Stimulated activated CD4-positive, alpha-beta T cell treated with anti-CD3 and anti-CD28 coated beads, Interleukin-1b, Interleukin-23, amount 100 ng/mL, for 4 hours (primary cell): ENCODE measurements at regions not wholly inside any gene's neighbourhood (a gene's known extent, or its start where the extent isn't known, plus 50 kb on each side); places are given as distances from the start of the nearest gene placed in this dataset.

Experiments
- DNase-seq, 2 donors: peaks; one replicate each; pipeline ENCODE4 v3.0.0-alpha.2; 2020; ENCODE audit warnings: low read depth in 2 of 2

GRCh38 chr17:72208832-72209231, 88.0 kb downstream of the SOX9 start:
- DNase-seq: no peak

DNA sequence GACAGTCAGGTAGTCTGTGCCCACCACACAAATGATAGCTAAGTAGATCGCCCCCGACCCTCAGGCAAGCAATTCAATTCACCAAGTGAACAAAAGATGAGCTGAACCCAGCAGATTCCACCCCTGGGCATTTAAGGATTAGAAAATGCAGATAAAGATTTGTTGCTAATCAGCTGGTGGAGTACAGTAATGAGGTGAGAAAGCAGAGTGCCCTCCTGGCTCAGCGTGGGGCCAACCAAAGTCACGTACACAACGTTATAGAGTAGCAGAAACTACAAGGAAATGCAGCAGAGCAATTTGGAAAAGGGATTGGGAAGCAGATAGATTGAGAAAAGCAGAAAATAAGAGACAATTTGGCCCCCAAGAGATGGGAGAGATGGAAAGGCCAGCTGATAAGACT, 91.2 kb downstream of the SOX9 start:
- no peak for DNase-seq

DNA sequence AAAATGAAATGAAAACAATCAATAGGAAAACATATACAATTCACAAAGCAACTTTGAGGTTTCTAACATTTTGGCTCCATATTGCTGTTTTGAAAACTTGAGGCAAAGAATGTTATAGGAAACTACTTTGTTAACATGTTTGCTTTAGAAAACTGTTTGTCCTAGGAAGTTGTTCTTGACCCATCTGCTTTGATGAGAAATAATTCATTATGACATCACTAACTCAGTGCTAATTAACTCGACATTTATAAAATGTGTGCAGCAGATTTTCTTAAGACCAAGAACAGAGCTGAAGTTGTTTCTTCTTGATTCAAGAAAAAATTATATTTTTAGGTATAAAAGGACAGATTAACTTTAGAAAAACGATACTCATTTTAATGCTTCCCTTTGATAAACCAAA, 94.7 kb downstream of the SOX9 start:
- DNase-seq: no peak

GRCh38 chr17:72215928-72216327, 95.1 kb downstream of the SOX9 start:
- DNase-seq: no peak

- no peak for DNase-seq
These were observed 98.5 kb downstream of the SOX9 start for GRCh38 chr17:72219137-72219823.

- no peak for DNase-seq
These were observed 99.1 kb downstream of the SOX9 start for GRCh38 chr17:72219824-72220493.

- no peak for DNase-seq
These were observed 102.0 kb downstream of the SOX9 start for GRCh38 chr17:72222661-72223380.

DNA sequence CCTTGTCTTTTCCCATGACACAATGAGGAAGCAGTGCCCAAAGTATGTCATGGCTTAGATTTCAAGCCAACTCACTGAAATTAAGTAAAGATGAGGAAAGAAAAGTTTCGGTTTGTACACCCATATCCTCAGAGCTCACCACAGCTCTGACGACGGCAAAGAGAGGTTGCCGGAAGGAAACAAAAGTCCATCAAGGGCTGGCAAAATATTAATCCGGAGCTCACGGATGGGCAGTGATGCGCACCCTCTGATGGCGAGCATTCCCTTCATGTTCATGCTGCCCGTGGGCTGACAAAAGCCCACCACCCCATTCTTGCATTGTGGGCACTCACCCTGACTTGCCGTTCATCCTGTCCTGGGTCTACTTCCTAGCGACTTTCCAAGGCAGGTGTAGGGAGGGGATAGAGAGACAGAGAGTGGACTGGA, 103.1 kb downstream of the SOX9 start:
- DNase-seq: no peak

DNA sequence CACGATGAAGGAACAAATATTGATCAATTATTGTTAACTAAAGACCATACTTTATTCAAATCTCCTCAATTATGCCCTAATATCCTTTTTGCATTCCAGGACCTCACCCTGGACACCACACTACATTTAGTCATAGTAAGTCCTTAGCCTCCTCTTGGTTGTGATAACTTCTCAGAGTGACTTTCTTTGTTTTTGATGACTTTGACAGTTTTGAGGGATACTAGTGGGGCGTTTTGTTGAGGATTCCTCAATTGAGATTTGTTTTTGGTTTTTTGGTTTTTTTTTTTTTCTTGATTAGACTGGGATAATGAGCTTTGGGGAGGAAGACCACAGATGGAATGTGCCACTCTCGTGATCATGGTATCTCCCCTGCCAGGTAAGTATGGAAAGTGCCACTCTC, 105.5 kb downstream of the SOX9 start:
- DNase-seq: no peak

- no peak for DNase-seq
These were observed 113.2 kb downstream of the SOX9 start for GRCh38 chr17:72233986-72234385.

- no peak for DNase-seq
These were observed 114.2 kb downstream of the SOX9 start for GRCh38 chr17:72234985-72235384.

DNA sequence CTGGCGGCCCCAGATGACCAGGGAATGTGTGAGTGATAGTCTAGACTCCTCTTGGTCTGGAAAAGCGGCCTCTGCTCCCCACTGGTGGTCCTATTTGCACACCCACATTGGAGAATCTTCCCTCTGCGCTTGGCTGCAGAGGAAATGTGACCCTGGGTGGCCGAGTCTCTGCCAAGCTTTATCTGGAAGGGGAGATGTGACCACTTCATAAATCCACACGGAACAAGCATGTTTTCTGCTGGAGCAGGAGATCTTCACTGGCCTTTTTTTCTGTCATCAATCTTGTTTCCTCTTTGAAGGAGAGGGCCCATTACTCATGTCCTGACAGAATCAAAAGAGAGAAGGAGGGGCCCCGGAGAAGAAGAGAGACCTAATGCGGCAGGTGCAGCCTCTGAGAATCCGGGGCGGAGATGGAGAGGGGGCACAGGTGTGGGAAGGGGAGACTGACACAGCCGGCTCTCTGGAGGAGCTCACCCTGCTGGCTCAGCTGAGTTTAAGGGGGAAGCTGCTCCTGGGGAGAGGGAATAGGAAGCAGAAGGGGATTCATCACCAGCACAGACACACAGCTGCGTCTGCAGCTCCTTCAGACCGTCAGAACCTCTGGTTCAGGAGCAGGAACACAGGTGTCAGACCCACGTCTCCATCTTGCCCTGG, 116.3 kb downstream of the SOX9 start:
- DNase-seq: no peak

- DNase-seq: no peak
These were observed 117.4 kb downstream of the SOX9 start for GRCh38 chr17:72238157-72238673.

DNA sequence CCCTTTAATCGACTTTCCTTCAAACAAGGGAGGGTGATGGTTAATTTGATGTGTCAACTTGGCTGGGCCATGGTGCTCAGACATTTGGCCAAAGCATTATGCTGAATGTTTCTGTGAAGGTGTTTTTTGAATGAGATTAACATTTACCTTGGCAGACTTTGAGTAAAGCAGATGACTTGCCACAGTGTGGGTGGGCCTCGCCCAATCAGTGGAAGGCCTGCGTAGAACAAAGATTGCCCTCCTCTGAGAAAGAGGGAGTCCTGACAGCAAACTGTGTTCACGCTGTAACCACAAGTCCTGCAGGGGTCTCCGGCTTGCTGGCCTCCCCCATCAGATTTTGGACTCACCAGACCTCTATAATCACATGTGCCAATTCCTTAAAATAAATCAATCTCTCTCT, 118.7 kb downstream of the SOX9 start:
- no peak for DNase-seq

DNA sequence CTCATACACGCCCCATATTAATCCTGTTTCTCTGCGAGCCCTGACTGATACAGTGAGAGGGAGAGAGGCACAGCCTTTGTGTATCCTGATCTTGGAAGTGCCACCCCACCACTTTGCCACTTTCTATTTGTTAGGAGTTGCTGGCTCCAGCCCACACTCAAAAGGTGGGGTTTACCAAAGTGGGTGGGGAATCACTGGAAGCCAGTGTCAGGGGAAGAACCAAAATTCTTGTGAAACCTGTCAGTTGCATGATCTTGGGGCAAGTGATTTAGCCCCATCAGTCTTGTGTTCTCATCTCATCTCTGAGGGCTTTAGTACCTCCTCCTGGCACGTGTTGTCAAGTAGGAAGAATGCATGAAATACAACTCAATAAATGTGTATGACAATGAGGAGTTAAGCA, 119.5 kb downstream of the SOX9 start:
- no peak for DNase-seq

DNA sequence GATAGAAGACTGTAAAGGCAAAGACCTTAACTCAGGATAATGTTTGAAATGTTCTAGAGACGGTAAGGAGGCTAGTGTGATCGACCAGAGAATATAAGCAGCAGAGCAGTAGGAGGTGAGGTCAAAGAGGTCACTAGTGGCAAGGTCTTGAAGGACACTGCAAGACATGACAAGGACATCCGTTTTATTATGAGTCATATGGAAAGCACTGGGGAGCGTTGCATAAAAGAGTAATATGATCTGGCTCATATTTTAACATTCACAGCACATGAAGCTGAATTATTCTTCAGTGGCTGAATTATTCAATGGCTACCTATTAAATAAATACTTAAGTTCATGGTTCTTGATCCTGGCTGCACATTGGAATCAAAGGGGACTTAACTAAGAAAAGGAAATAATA, 123.7 kb downstream of the SOX9 start:
- DNase-seq: no peak

DNA sequence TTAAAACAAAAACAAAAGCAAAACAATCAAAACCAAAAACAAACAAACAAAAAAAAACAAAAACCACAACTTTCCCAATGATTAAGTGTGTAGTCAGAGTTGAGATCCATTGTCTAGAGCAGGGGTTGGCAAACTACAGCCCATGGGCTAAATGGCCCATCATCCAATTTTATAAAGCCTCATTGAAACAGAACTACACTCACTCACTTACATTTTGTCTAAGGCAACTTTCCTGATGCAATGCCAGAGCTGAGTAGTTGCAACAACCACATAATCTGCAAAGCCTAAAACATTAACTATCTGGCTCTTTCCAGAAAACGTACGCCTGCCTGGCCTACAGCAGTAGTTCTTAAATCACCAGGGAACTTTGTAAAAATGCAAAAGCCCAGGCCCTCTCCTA, 124.1 kb downstream of the SOX9 start:
- no peak for DNase-seq

DNA sequence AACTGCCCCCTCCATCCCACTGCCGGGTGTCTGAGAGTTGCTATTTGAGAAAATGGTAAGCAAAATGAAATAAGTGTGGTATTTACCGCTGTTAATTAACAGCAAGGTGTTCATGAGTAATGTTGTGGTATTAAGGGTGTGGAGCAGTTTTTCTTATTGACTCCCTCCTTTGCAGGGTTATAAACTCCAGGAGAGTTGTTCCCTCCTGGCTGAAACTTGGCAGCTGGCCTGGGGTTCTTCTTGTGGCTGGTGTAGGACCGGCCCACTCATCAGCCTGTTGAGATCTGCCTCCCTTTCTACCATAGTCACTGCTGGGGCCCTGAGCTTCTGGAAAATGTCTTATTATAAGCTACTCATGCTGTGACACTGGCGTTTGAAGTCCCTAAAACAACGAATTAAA, 128.6 kb downstream of the SOX9 start:
- no peak for DNase-seq

DNA sequence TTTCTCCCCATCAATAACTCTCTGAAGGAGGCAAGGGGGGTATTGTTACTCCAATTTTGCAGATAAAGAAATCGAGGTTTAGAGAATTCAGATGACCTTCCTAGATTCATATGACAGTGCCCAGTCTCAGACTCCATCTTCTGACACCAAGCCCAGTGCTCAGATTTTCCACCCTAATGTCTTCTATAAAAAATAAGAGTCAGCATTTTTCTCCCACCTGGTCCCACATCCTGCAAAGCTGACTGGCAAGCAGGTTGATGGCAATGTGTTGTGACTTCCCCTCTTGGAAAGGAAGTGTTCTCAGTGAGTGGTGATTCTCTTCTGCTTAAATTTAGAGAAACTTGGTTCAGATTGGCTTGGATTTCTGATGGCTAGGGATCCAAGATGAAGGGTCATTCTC, 129.4 kb downstream of the SOX9 start:
- DNase-seq: no peak

DNA sequence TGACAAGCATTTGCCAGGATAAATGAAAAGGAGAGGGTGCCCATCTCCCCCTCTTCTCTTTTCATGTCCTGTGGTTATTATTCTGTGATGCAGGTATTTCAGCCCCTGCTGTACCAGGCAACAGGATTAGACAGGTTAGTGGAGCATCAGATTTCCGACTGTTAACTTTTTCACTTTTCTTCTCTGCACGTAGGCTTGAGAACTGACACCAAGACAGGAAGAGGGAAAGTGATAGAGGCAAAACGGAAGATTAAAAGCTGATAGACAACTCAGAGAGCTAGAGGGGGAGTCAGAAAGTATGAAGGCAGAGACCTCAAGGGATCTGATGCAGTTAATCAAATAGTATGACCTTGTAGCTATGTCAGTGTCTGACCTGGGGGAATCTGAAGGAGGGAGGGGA, 132.8 kb downstream of the SOX9 start:
- DNase-seq: no peak

GRCh38 chr17:72254808-72255449, 134.1 kb downstream of the SOX9 start:
- no peak for DNase-seq

- DNase-seq: no peak
These were observed 134.7 kb downstream of the SOX9 start for GRCh38 chr17:72255481-72255880.
